Cardiac muscle cell (in vitro differentiated cells and primary cell): ENCODE measurements at regions not wholly inside any gene's neighbourhood (a gene's known extent, or its start where the extent isn't known, plus 50 kb on each side); places are given as distances from the start of the nearest gene placed in this dataset.

ENCODE experiments used
- DNase-seq, 2 donors: peaks; one replicate each; pipeline versions ENCODE4 v3.0.0 to v3.0.0-alpha.2; 2010 to 2017; ENCODE audit warnings: low read depth in 1 of 2, low spot score in 1 of 2
- H3K27ac ChIP-seq: fragments of 200-600 bp; sonication (generic); 2 replicates; pipeline ENCODE4 v1.5.1; 2016
- H3K27me3 ChIP-seq: fragments of 200-600 bp; sonication (generic); 2 replicates; pipeline ENCODE4 v1.6.0; 2016; ENCODE audit warnings: control low read depth
- H3K36me3 ChIP-seq: fragments of 200-600 bp; sonication (generic); 2 replicates; pipeline ENCODE4 v1.5.1; 2016; ENCODE audit warnings: control low read depth
- H3K4me1 ChIP-seq: fragments of 200-600 bp; sonication (generic); 2 replicates; pipeline ENCODE4 v1.8.1; 2017; ENCODE audit warnings: low read depth, mild to moderate bottlenecking, mixed run types
- H3K4me3 ChIP-seq: fragments of 200-600 bp; sonication (generic); 2 replicates; pipeline ENCODE4 v1.5.1; 2016; ENCODE audit warnings: mild to moderate bottlenecking
- H3K9me3 ChIP-seq: fragments of 200-600 bp; sonication (generic); 2 replicates; pipeline ENCODE4 v1.5.1; 2017; ENCODE audit warnings: low read depth, mild to moderate bottlenecking, control low read depth
- CTCF ChIP-seq: IDR thresholded peaks from 2 replicates; pipeline ENCODE4 v1.5.1; 2012; ENCODE audit warnings: low read depth, mild to moderate bottlenecking, low read length

GRCh38 chr12:27382924-27383323 lies 50.3 kb downstream of the BMAL2 start:
- H3K27ac ChIP-seq: no peak overlapping the region
- no peak for TF ChIP-seq CTCF
- no peaks in the 10 kb centered on the region for H3K4me1 ChIP-seq
- no peak for DNase-seq
- H3K9me3 ChIP-seq: no peaks in the 10 kb centered on the region
- H3K4me3 ChIP-seq: no peak overlapping the region
- H3K36me3 ChIP-seq: no peaks in the 10 kb centered on the region
- no peaks in the 10 kb centered on the region for H3K27me3 ChIP-seq

GRCh38 chr12:27383429-27384260 lies 51.0 kb downstream of the BMAL2 start:
- H3K4me3 ChIP-seq: no peak overlapping the region
- no peaks in the 10 kb centered on the region for H3K36me3 ChIP-seq
- no peak overlapping the region for H3K27ac ChIP-seq
- no peaks in the 10 kb centered on the region for H3K9me3 ChIP-seq
- H3K27me3 ChIP-seq: no peaks in the 10 kb centered on the region
- TF ChIP-seq CTCF: peak; percentile 95
- no peaks in the 10 kb centered on the region for H3K4me1 ChIP-seq
- peak; percentile 70 to 90 for DNase-seq

- TF ChIP-seq CTCF: no peak
- no peaks in the 10 kb centered on the region for H3K9me3 ChIP-seq
- no peaks in the 10 kb centered on the region for H3K4me1 ChIP-seq
- DNase-seq: no peak
- H3K4me3 ChIP-seq: no peak overlapping the region
- no peaks in the 10 kb centered on the region for H3K36me3 ChIP-seq
- no peak overlapping the region for H3K27ac ChIP-seq
- no peaks in the 10 kb centered on the region for H3K27me3 ChIP-seq
Measured at GRCh38 chr12:27384261-27384590, 51.6 kb downstream of the BMAL2 start.

GRCh38 chr12:27385766-27386564 lies 53.3 kb downstream of the BMAL2 start:
- no peaks in the 10 kb centered on the region for H3K27me3 ChIP-seq
- H3K27ac ChIP-seq: no peak overlapping the region
- no peak overlapping the region for H3K4me3 ChIP-seq
- no peak for TF ChIP-seq CTCF
- DNase-seq: no peak
- no peaks in the 10 kb centered on the region for H3K4me1 ChIP-seq
- no peaks in the 10 kb centered on the region for H3K9me3 ChIP-seq
- no peaks in the 10 kb centered on the region for H3K36me3 ChIP-seq

- Histone ChIP-seq H3K4me3 (no peak overlapping the region), H3K27me3 (no peaks in the 10 kb centered on the region), H3K4me1 (no peaks in the 10 kb centered on the region), H3K36me3 (no peaks in the 10 kb centered on the region), H3K9me3 (no peaks in the 10 kb centered on the region), H3K27ac (no peak overlapping the region)
- no peak for DNase-seq
- no peak for TF ChIP-seq CTCF
Measured at GRCh38 chr12:27387473-27387872, 54.8 kb downstream of the BMAL2 start.
